Ureter (tissue), 1 donor: ENCODE measurements at regions not wholly inside any gene's neighbourhood (a gene's known extent, or its start where the extent isn't known, plus 50 kb on each side); places are given as distances from the start of the nearest gene placed in this dataset.

ENCODE experiments used
- DNase-seq: peaks from one replicate; pipeline ENCODE4 v3.0.0-alpha.2; 2020; ENCODE audit warnings: low spot score
- donor health status: DM: yes; HTN: yes; CAD: no.

DNA sequence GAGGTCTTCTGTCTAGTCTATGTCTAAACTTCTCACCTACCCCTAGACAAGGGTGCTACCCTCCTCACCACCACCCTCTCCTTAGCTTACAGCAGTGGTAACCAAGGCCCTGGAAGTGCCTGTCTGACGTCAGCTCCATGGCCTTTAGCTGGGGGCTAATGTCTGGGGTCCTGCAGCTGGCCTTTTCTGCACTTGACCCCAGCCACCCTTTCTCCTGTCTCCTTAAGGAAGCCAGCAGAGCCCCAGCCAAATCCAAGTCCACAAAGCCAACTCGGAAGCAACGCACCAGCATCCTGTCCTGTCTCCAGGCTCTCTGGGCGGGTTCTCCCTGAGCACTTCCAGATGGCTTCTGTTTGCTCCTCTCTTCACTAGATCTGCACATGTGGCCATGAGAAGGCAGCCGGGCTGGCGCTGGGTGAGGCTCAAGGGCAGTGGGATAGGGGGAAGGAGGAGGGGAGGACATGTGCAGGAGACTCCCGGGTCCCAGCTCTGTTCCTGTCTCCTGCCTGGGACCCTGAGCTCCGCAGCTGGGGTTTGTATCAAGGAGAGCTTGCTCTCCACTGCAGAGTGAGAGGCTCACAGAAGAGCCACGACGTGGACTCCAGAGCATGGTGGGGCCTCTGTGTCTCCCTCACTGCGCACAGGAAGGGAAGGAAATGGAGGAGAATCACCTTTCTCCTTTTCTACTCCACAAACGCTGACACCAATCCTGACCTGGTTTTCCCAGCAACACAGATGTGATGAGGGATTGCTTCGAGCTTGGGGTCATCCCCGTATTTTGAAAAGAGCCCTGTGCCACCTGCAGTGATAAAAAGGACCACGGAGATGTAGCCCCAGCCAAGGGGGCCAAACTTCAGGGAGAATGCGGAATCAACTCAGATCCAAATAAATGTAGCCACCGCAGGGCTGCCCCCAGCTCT lies 204.2 kb downstream of the USP12 start:
- DNase-seq, result no peak

DNA sequence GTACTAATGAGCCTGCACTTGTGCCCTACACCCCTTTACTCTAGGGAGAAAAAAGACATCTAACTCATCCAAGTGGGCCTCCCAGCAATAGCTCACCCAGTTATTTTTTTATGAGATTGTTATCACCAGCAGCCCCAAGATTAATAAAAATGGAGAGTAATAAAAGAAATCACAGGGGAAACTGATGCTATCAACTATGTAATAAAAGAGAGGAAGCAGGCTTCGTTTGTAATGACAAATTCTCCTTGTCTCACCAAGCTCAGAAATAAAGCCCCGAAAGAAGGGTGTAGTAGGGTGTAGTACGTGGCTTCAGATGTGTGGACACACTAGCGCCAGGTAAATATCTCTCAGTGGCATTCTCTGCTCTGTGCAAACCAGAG lies 204.9 kb downstream of the USP12 start:
- DNase-seq, result no peak

DNA sequence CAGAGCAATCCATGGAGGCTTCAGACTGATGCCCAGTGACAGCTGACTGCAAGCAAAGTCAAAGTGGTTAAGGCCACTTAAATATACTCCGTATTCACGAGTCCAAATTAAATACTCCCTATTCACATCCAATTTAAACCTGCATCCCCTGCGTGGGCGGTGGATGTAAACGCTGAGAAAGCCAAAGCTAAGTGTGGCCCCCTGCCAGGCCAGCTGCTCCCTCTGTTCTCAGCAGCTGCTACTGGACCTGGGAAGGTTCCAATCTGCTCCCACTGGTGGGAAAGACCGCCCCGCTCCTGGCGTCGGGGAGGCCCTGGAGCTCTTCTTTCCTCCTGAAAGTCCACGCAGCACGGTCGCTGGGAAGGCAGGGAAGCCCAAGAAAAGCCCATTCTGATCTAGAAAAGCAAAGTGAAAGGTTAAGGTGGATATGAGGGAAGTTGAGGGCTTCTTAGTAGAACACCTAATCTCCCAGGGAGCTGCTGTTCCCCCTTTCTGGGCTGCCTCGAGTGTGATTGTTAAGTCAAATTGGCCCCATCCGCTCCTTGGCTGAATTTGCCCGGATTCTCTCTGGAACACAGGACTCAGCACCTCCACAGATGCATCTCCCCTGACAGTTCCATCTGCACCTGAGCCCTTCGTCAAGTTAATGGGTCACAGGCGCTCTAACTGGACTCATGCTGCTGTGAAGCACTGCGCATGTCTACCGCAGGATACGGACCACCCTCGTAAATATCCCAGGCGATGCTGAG lies 205.5 kb downstream of the USP12 start:
- DNase-seq, result no peak

DNA sequence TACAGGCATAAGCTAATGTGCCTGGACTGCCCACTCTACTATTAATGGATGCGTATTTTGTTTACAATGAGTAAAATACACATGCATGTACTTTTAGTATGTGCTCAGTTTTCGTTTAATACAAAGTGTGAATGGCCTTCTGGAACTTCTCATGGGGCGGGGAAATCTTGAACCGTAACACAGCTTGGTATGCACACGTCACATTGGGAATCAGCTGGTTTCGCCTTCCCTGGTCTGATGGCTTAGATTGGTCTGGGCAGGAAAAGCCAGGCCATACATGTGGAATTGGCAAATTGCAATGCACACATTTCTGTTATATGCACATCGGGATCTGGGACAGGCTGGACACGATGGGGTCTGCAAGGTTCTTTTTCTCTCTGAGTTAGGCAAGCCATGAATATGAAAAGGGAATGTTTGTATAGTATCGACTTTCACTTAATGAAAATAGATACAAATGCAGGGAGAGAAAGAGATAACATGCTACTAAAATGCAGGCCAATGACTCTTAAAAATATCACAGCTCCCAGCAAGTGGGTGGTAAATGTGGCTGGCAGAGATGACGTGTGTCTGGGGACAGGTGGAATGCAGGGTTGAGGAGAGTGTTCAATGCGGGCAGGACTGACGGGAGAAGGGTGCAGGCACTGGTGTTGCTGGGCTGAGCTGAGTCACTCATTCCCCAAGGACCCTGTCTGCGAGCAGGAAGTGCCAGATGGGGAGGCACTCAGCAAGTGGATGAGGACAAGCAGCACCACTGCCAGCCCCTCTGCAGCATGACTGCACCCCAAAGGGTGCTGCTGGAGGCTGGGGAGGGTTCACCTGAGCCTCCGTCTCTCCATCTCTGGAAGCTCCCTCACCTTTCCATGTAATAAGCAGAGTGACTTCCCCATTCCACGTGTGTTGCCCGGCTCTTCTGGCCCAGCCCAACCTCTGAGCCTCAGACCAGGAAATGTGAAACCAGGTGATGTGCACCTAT lies 204.0 kb upstream of the GPR12 start:
- DNase-seq, result no peak

DNA sequence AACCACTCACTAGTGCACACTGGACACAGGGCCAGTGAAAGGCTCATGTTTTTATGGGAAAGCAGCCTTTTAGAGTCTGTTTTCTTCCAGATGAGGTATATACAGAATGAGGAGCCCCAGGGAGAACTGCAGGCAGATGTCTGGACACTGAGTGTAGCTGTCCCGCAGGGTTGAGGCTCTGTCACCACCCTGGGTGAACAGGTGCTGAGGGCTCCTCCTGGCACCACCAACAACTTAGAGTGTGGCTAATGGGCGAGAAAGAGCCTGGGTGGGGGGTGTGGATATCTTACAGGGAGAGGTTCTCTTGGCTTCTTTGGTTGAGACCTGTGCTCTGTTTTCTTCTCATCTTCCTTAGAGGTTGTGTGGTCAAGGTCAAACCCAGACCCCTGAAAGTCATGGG lies 202.1 kb upstream of the GPR12 start:
- DNase-seq, result no peak

DNA sequence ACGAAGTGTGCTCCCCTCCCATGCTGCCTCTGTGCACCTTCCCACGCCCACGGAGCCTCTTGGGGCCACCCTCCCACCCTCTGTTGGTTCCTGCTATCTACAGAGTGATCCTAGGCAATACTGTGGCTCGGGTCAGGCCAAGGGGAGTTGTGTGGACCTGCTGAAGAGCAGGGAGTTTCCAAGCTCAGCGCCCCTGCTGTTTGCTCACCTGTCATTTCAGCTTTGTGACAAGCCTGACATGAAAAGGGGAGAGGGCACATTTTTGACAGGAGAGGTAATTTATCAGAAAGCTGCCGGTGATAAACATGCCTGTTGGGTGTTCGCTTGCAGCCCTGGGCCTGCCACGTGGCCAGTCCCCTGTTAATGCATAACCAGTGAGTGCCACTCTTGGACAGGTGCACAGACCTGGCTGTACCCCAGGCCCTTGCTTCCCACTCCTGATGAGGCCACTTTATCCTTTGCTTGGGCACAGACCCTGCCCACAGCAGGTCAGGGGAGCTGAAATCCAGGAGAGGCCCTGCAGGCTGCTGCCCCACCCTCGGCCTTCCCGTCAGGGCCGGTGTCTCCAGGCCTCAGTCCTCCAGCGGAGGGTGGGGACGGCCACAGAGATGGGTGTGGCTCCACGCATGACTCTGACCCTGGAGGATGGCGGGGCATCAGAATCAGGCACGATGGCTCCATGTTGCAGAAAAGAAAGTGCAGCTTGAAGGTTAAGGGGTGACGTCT lies 201.5 kb upstream of the GPR12 start:
- no peak for DNase-seq

DNA sequence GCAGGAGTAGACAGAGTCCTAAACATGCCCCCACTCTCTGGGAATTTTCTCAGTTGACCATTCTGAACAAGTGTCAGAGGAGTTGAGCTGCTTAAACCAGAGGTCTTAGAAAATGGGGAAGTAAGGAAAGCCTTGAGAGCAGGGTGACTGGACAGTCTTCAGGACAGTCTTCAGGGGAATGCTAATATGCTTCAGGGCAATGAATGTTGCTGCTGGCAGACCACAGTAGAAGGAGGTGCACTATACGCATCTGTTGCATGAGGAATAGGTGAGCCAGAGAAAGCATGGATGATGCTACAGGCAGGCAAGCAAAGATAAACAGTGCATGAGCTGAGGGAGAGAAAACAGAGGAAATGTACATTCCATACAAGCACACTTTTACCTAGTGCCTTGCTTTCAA lies 196.6 kb upstream of the GPR12 start:
- no peak for DNase-seq

DNA sequence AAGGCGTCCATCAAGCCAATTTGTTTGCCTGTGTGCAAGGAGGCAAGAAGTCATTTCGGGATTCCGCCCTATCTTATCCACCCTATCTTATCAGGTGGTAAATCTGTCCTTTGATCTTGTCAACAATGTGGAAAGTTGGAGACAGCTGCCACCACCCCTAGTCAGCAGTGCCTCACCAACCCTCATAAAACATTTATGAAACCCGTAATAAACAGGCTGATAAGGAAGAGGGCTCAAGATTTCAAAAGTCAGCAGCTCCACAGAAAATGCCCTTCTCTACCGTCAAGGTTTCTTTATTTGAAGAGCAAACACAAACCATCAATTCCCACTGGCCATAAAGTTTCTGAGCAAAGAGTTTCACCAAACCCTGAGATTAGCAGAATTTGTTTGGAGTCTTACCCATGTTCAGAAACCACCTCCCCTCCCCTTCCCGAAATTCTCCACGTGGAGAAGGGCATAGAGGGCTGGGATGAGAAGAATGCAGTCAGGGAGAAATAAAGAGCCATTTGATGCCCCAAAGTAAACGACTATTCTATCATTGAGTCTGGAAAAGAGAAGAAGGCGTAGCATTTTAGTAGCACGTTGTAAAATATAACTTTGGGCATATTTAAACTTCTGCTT lies 196.0 kb upstream of the GPR12 start:
- no peak for DNase-seq

DNA sequence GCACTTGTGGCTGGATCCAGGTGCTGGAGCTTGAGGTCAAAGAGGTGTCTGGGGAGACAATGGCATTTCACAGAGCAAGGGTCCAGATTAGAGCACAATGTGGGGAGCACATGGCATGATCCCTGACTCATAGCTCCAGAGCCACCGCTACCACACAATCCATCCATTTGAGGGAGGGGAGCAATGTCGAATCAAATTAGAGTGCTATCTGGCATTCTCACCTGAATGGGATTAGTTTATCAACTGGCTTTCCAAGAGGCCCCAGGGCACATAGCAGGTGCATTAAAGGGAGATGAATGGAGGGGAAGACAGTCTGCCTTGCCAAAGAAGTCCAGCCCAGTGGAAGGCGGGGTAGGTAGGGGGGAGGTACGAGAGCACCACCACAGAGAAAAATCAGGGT lies 194.4 kb upstream of the GPR12 start:
- no peak for DNase-seq

DNA sequence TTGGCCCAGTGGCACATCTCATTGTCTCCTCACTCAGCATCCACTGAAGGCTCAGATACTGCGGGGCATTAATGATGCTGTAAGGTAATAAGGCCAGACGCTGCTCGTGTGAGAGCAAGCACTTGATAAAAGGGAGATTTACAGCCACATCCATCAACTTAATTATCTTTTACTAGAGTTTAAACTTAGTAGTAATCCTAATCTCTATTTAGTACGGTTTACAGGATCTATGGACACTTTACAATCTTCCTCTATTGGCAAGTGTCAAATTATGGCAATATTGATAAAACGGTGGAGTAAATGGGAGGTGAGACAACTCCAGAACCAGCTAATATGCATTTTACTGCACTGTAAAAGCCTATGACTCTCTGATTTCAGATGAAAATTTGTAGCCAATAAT lies 192.7 kb upstream of the GPR12 start:
- DNase-seq, result no peak

DNA sequence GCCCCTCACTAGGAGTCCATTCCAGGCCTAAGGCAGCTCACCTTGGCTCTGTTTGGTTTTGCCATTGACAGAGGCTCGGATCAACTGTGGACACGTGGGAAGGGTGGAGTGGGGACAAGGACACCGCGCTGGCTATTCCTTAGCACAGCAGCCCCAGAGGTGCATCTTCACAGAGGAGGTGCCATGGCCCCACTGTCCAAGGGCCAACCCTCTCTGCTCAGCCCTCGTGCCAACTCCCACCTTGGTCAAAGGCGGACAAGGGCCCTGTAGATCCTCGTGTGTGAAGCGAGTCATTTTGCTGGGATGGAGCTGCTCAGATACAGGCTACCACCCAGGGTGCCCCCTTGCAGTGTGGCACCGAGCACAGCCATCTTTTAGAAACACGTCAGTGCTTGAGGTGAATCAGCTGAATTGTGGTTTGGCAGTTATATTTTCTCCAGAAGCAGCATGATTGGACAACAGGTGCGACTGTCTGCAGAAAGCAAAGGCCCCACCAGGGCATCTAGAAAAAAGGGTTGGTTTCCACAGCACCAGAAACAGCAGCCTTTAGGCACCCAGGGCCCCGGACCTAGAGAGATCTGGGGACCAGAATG lies 192.1 kb upstream of the GPR12 start:
- DNase-seq, result no peak

DNA sequence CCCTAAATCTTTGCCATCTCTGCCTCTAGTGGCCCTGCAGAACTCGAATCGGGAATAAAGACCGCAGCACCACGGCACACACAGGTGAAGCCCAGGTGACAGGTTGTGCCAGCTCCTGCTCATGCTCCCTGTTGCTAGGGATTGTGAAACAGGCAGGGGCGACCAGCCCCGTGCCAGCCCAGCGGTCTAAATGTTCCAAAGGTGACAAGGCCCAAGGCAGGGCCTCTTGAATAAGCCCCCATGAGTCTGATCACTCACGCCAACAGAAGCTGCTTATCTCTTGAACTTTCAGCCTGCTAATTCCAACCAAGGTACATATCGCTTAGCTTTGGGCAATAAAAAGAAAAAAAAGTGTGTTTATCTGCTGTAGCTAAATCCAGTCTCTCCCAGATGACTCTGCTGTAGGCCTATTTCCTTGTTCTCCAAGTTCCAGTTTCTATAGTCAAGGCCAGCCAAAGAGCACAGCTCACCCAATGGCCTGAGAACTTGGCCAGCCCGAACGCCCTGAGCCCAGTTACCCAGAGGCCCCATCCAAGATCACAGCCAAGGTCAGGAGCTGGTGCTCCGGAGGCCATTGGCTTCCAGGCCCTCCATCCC lies 191.1 kb upstream of the GPR12 start:
- no peak for DNase-seq

DNA sequence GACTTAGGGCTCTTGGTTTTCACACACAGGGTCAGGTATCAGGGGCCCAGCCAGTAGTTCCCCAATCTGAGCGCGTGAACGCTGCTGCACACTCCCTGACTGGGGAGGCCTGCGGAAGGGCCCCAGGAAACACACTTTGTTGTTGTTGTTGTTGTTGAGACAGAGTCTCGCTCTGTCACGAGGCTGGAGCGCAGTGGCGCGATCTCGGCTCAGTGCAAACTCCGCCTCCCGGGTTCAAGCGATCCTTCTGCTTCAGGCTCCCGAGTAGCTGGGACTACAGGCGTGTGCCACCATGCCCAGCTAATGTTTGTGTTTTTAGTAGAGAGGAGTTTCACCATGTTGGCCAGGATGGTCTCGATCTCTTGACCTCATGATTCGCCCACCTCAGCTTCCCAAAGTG lies 190.4 kb upstream of the GPR12 start:
- no peak for DNase-seq

DNA sequence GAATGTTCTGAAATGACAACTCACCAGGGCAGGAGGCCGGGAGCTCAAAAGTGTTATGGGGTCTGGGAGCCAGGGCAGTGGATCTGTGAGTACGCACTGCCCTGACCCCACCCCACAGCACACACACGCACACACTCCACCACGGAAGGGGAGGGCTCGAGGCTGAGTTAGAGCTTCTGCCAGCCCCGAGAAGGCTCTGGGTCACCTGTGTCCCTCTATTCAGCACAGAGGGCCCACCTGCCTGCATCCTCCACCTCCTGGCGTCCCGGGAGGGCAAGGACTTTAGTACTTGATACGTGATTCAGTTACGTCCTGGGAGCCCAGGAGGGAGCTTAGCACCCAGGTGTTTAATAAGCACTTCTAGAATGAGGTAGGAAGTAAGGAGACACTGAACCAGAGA lies 190.0 kb upstream of the GPR12 start:
- no peak for DNase-seq

DNA sequence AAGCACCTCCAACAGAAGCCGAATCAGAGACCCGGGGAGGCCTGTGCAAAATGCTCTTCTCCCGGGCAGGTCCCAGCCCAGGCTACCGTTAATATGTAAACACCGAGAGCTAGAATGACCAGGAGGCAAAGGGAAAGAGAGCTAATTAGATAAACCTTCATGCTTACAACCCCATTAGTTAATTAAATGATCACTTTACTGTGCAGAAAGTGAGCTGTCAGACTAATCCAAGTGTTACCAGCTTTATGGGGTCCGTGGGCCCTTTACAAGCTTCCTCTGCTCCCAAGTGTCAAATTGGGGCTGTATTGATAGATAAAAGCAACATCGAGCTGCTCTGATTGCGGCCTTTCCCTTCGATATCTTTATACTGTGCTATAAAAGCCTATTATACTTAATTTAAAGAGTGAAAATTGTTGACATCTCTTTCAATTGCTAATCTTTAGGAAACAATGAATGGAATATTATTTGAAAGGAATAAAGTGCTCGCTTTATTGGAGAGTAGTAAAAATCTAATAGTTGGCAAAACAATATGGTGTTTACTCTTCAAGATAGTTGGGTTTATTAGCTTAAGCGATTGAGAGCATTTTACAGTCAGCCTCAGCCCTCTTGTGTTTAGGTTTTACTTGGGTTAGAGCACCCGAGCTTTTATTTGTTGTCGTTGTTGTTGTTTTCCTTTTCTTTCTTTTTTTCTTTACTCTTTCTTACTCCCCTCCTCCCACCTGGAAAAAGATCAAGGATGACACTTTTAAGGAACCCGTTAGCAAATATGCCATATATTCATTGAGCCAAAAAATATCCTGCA lies 189.3 kb upstream of the GPR12 start:
- DNase-seq, result no peak

DNA sequence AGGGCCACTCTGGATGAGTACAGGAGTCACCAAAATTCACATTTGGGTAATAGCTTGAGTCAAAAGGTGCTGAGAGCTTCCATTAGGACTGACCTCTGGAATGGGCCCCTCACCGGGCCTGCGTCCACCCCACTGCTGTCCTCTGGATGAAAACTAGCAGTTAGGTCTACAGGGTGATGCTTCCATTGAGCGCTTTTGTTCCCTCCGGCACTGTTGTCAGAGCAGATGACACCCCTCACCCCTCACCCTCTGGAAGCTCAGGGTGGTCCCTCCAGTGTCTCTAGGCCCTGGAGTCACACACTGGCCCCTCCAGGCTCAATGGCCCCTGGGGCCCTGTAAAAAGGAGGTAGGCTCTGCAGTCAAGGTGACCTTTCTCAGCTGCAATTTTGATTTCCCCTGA lies 187.8 kb upstream of the GPR12 start:
- no peak for DNase-seq

DNA sequence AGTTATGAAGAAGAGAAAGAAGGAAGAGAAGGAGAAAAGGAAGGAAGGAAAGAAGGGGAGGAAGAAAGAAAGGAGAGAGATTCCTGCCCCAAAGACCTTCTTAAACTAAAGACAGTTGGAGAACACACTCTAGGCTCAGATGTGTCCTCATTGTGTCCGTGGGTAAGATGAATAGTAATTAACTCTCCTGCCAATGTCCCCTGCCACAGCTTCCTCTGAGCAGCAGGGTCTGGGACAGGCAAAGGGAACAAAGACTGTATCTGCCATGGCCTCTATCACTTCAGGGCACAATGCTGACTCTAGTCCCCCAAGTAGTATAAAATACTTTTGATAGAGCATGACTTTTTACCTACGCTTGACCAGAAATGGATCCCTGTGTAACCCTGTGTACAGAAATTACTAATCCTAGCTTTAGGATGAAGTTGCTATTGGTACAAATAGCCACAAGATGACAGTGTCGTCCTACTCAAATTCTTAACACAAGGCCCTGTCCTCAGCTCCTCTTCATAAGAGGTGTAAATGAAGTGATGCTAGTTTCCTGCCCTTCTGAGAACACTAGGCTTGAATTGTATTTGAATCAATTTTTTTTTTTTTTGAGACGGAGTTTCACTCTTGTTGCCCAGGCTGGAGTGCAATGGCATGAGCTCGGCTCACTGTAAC lies 186.2 kb upstream of the GPR12 start:
- DNase-seq, result no peak

DNA sequence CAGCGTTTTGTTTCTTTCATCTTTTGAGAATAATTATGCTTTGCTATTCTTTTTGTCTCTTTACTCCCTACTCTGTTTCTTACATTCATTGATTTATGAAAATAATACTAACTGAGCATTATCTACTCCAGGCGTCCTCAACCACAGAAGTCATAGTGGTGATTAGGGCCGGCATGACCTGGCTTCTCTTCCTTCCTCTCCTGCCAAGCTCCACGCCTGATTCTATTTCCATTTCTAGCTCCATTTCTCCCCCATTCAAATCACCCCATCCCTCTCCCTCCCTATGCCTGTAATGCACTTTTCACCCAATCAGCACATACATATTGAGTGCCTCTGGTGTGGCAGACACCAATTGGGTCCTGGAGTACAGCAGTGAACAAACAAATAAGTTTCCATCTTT lies 183.2 kb upstream of the GPR12 start:
- no peak for DNase-seq

DNA sequence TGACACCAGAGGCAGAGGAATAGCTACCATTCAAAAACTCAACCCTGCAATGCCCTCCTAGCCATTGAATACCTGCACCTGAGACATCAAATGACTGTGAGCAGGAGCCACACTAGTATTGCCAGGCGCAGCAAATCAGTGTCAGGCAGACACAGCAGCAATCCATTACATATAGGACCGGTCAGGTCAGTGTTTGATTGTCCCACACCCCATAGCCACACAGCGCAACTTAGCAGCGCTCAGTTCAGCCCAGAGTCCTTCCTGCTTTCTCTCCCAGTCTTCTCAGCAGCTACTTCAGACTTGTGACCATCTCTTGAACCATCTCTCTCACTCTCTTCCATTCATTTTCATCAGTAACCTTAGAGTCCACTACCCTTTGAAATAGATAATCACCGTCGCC lies 181.6 kb upstream of the GPR12 start:
- DNase-seq, result no peak
